Neural cell (in vitro differentiated cells): ENCODE measurements at regions not wholly inside any gene's neighbourhood (a gene's known extent, or its start where the extent isn't known, plus 50 kb on each side); places are given as distances from the start of the nearest gene placed in this dataset.

ENCODE experiments used
- MXI1 ChIP-seq: fragments of 450-650 bp; conservative IDR thresholded peaks from 2 replicates; pipeline ENCODE4 v1.6.1; 2014; ENCODE audit warnings: antibody characterized with exemption, mild to moderate bottlenecking; ENCODE audit not compliant: poor library complexity, severe bottlenecking
- TF ChIP-seq, protein P1 (sequence below): fragments of 450-650 bp; IDR thresholded peaks from 2 replicates; pipeline ENCODE4 v1.5.1; 2014; ENCODE audit warnings: antibody characterized with exemption, mild to moderate bottlenecking, moderate library complexity; ENCODE audit not compliant: poor library complexity, severe bottlenecking

DNA sequence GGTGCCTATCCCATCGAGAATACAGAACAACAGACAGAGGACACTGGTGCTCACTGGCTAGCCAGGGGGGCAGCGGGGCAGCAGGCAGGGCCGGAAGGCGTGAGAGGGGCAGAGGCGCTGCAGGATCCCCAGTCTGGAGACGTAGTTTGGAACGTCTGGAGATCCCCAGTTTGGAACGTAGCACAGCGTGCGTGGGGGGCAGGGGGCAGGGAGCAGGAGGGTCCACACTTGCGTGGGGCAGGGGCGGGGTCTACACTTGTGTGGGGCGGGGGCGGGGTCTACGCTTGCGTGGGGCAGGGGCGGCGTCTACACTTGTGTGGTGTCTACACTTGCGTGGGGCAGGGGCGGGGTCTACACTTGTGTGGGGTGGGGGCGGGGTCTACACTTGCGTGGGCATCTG, 107.2 kb downstream of the DACT2 start:
- TF ChIP-seq, protein P1, sequence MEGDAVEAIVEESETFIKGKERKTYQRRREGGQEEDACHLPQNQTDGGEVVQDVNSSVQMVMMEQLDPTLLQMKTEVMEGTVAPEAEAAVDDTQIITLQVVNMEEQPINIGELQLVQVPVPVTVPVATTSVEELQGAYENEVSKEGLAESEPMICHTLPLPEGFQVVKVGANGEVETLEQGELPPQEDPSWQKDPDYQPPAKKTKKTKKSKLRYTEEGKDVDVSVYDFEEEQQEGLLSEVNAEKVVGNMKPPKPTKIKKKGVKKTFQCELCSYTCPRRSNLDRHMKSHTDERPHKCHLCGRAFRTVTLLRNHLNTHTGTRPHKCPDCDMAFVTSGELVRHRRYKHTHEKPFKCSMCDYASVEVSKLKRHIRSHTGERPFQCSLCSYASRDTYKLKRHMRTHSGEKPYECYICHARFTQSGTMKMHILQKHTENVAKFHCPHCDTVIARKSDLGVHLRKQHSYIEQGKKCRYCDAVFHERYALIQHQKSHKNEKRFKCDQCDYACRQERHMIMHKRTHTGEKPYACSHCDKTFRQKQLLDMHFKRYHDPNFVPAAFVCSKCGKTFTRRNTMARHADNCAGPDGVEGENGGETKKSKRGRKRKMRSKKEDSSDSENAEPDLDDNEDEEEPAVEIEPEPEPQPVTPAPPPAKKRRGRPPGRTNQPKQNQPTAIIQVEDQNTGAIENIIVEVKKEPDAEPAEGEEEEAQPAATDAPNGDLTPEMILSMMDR = no peak
- TF ChIP-seq MXI1 = no peak
